GM18498 (cell line): ENCODE measurements at regions not wholly inside any gene's neighbourhood (a gene's known extent, or its start where the extent isn't known, plus 50 kb on each side); places are given as distances from the start of the nearest gene placed in this dataset.

Experiments used
- ATAC-seq: cut with Tn5 transposase; IDR thresholded peaks from one replicate; pipeline ENCODE4 v1.9.1; 2021; ENCODE audit warnings: mild to moderate bottlenecking, moderate library complexity; ENCODE audit not compliant: unreplicated experiment

GRCh38 chr2:117065912-117066311 lies 748.6 kb upstream of the DDX18 start:
- no peak for ATAC-seq

- no peak for ATAC-seq
Observed at GRCh38 chr2:117067900-117068299, 746.6 kb upstream of the DDX18 start.

- ATAC-seq, result no peak
Observed at GRCh38 chr2:117068371-117068770, 746.1 kb upstream of the DDX18 start.

- no peak for ATAC-seq
Observed at GRCh38 chr2:117071556-117072102, 742.9 kb upstream of the DDX18 start.

- ATAC-seq, result no peak
Observed at GRCh38 chr2:117074756-117075155, 739.7 kb upstream of the DDX18 start.

- ATAC-seq, result no peak
Observed at GRCh38 chr2:117085256-117085655, 729.2 kb upstream of the DDX18 start.

- ATAC-seq, result no peak
Observed at GRCh38 chr2:117085737-117086136, 728.8 kb upstream of the DDX18 start.

GRCh38 chr2:117086174-117086942 lies 728.1 kb upstream of the DDX18 start:
- no peak for ATAC-seq

GRCh38 chr2:117086943-117087250 lies 727.6 kb upstream of the DDX18 start:
- no peak for ATAC-seq

- ATAC-seq, result no peak
Observed at GRCh38 chr2:117087535-117088291, 726.8 kb upstream of the DDX18 start.

- ATAC-seq, result no peak
Observed at GRCh38 chr2:117091041-117091837, 723.3 kb upstream of the DDX18 start.

GRCh38 chr2:117101613-117102012 lies 712.9 kb upstream of the DDX18 start:
- no peak for ATAC-seq

- ATAC-seq, result no peak
Observed at GRCh38 chr2:117108741-117109267, 705.7 kb upstream of the DDX18 start.

GRCh38 chr2:117118994-117119393 lies 695.5 kb upstream of the DDX18 start:
- ATAC-seq, result no peak

GRCh38 chr2:117123362-117123761 lies 691.1 kb upstream of the DDX18 start:
- no peak for ATAC-seq

GRCh38 chr2:117126656-117127055 lies 687.8 kb upstream of the DDX18 start:
- no peak for ATAC-seq

GRCh38 chr2:117127680-117128079 lies 686.8 kb upstream of the DDX18 start:
- ATAC-seq, result no peak

- ATAC-seq, result no peak
Observed at GRCh38 chr2:117128461-117128860, 686.0 kb upstream of the DDX18 start.

GRCh38 chr2:117137371-117137770 lies 677.1 kb upstream of the DDX18 start:
- ATAC-seq, result no peak

- no peak for ATAC-seq
Observed at GRCh38 chr2:117169036-117169765, 645.3 kb upstream of the DDX18 start.
